SK-N-SH (cell line): ENCODE measurements at regions not wholly inside any gene's neighbourhood (a gene's known extent, or its start where the extent isn't known, plus 50 kb on each side); places are given as distances from the start of the nearest gene placed in this dataset.

ENCODE experiments used
- RXRA ChIP-seq: IDR thresholded peaks from 2 replicates; pipeline ENCODE4 v1.4.0; 2012; ENCODE audit warnings: low read depth, mild to moderate bottlenecking, borderline replicate concordance
- TEAD4 ChIP-seq: IDR thresholded peaks from 2 replicates; pipeline ENCODE4 v1.4.0; 2012; ENCODE audit warnings: mild to moderate bottlenecking, borderline replicate concordance; ENCODE audit not compliant: insufficient read depth

DNA sequence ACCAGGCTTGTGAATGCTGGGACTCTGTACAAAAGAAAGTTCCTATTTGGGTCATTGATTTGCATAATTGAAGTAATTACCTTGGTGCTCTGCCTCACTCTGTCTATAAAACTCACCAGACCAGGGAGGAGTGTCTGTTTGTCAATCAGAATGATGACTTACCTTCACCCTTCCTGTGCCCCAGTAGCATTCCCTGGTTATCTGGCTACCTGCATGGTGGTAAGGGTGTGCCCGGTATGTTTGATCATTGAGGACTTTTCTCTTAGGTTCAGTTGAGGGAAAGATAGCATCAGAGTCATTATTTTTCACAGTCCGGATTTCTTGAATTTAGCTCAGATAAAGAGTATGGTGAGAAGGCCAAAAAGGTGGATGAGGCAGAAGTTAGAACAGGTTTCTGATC lies 190.0 kb downstream of the BRINP2 start:
- TF ChIP-seq TEAD4, result no peak
- TF ChIP-seq RXRA, result no peak
